Sigmoid colon (tissue), 4 donors: ENCODE measurements at regions not wholly inside any gene's neighbourhood (a gene's known extent, or its start where the extent isn't known, plus 50 kb on each side); places are given as distances from the start of the nearest gene placed in this dataset.

ENCODE experiments used
- POLR2AphosphoS5 ChIP-seq, 4 donors: sonication (generic); formaldehyde crosslinking; IDR thresholded peaks; one replicate each; pipeline ENCODE4 v1.6.1; 2017; ENCODE audit warnings: antibody characterized with exemption in 4 of 4
- TF ChIP-seq, protein P1 (sequence below), 4 experiments: fragments of 450-650 bp in 3 of 4; fragments of 200-600 bp in 1 of 4; IDR thresholded peaks; one replicate each; pipeline ENCODE4 v1.5.1; 2016 to 2019; ENCODE audit warnings: antibody characterized with exemption in 4 of 4, mild to moderate bottlenecking in 3 of 4, moderate library complexity in 2 of 4

DNA sequence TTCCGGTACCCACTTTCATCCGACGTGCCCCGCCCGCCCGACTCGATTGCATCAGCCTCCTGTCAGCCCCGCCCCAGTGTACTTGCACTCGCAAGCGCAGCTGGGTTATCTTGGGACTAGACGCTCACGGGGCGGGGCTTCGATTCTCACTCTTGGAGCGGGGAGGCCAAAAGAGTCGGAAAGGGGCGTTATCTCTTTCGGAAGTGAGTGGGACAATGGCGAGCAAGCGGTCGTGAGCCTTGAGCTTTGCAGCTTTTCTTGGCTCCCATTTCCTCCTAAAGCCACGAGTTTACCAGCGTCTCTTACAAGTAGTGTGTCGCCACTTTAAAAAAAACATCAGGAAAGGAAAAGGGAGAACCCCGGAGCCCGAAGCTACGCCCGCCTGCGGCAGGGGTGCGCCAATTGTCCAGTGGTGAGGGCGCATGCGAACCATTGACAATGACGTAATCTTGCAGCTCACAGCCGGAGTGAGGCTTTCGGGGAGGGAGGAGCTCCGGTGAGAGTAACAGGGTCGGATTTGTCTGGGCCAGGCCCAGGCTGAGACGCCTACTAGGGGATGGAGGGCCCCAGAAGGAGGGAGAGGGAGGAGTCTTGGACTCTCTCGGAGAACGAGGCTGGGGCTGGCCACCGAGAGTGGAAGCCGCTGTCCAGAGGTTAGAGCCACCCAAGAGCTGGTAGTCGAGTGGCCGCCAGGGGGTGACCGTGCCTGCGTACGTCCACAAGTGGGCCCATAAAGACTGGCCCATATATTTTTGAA, 109.5 kb downstream of the GNL3L start:
- TF ChIP-seq, protein P1, sequence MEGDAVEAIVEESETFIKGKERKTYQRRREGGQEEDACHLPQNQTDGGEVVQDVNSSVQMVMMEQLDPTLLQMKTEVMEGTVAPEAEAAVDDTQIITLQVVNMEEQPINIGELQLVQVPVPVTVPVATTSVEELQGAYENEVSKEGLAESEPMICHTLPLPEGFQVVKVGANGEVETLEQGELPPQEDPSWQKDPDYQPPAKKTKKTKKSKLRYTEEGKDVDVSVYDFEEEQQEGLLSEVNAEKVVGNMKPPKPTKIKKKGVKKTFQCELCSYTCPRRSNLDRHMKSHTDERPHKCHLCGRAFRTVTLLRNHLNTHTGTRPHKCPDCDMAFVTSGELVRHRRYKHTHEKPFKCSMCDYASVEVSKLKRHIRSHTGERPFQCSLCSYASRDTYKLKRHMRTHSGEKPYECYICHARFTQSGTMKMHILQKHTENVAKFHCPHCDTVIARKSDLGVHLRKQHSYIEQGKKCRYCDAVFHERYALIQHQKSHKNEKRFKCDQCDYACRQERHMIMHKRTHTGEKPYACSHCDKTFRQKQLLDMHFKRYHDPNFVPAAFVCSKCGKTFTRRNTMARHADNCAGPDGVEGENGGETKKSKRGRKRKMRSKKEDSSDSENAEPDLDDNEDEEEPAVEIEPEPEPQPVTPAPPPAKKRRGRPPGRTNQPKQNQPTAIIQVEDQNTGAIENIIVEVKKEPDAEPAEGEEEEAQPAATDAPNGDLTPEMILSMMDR (IDR thresholded peaks at IDR 0.05) = peak; percentile 20 to 55 (median 43)
- TF ChIP-seq POLR2AphosphoS5 (IDR thresholded peaks at IDR 0.05) = peak in 3 of 4 donors; percentile 37 to 70 (median 66)
